SK-N-SH (cell line): ENCODE measurements at regions not wholly inside any gene's neighbourhood (a gene's known extent, or its start where the extent isn't known, plus 50 kb on each side); places are given as distances from the start of the nearest gene placed in this dataset.

Source experiments
- CTCF ChIA-PET: fragments of 300-600, 350-600 bp; formaldehyde crosslinking; extraction: SDS; loops from one replicate; lab custom pipeline; 2021; lab: Yijun Ruan, JAX
- POLR2A ChIA-PET: fragments of 350-600 bp; sonication (Branson Sonifier 250); formaldehyde crosslinking; extraction: SDS; loops from one replicate; lab custom pipeline; 2020; ENCODE audit warnings: antibody characterized with exemption, inconsistent platforms; lab: Yijun Ruan, JAX
- DNase-seq: peaks from one replicate; pipeline ENCODE4 v3.0.0; 2012
- H2AFZ ChIP-seq: fragments of 200-600 bp; sonication (generic); 2 replicates; pipeline ENCODE4 v1.8.1; 2016; ENCODE audit warnings: antibody characterized with exemption, mild to moderate bottlenecking, low read depth
- H3F3A ChIP-seq: fragments of 200-600 bp; sonication (generic); replicated peaks from 2 replicates; pipeline ENCODE3; 2016; ENCODE audit warnings: antibody characterized with exemption, mild to moderate bottlenecking; ENCODE audit not compliant: insufficient read depth
- H3K27ac ChIP-seq, 2 experiments: fragments of 200-500 bp in 1 of 2; fragments of 200-600 bp in 1 of 2; sonication (Bioruptor generic) in 1 of 2; sonication (generic), shearing (Covaris generic) in 1 of 2; 2 replicates each; pipeline versions ENCODE4 v1.5.1 to v1.6.1; 2014 to 2016; ENCODE audit warnings: low read depth in 2 of 2, inconsistent platforms in 1 of 2, low read length in 1 of 2, mild to moderate bottlenecking in 1 of 2, mixed read lengths in 1 of 2
- H3K27me3 ChIP-seq: fragments of 200-600 bp; sonication (generic), shearing (Covaris generic); 2 replicates; pipeline ENCODE4 v1.6.1; 2016; ENCODE audit warnings: mixed run types; ENCODE audit not compliant: insufficient read depth
- H3K36me3 ChIP-seq, 2 experiments: fragments of 200-500 bp in 1 of 2; fragments of 200-600 bp in 1 of 2; sonication (Bioruptor generic) in 1 of 2; sonication (generic) in 1 of 2; replicated peaks in 1 of 2; 2 replicates each; pipeline versions ENCODE3 to v1.5.1; 2014 to 2016; ENCODE audit warnings: low read length in 1 of 2, mild to moderate bottlenecking in 1 of 2; ENCODE audit not compliant: insufficient read depth in 2 of 2, control insufficient read depth in 1 of 2
- H3K4me1 ChIP-seq, 2 experiments: fragments of 200-500 bp in 1 of 2; fragments of 200-600 bp in 1 of 2; sonication (Bioruptor generic) in 1 of 2; sonication (generic), shearing (Covaris generic) in 1 of 2; 2 replicates each; pipeline versions ENCODE4 v1.5.1 to v1.6.1; 2014 to 2016; ENCODE audit warnings: low read depth in 1 of 2, low read length in 1 of 2, mixed run types in 1 of 2; ENCODE audit not compliant: insufficient read depth in 2 of 2, control insufficient read depth in 1 of 2
- H3K4me2 ChIP-seq: fragments of 200-600 bp; sonication (generic), shearing (Covaris generic); 2 replicates; pipeline ENCODE4 v1.6.1; 2017; ENCODE audit warnings: mixed run types
- H3K4me3 ChIP-seq, 2 experiments: fragments of 200-500 bp in 1 of 2; fragments of 200-600 bp in 1 of 2; sonication (Bioruptor generic) in 1 of 2; sonication (generic), shearing (Covaris generic) in 1 of 2; 2 replicates each; pipeline versions ENCODE4 v1.5.1 to v1.8.1; 2014 to 2016; ENCODE audit warnings: low read depth in 2 of 2, inconsistent platforms in 1 of 2, low read length in 1 of 2, mild to moderate bottlenecking in 1 of 2, mixed read lengths in 1 of 2, moderate library complexity in 1 of 2
- H3K79me2 ChIP-seq: fragments of 200-600 bp; sonication (generic); 2 replicates; pipeline ENCODE4 v1.8.1; 2017; ENCODE audit warnings: mild to moderate bottlenecking; ENCODE audit not compliant: insufficient read depth
- H3K9ac ChIP-seq: fragments of 200-600 bp; sonication (generic); 2 replicates; pipeline ENCODE4 v1.6.1; 2017; ENCODE audit warnings: mixed run types
- H3K9me2 ChIP-seq: fragments of 200-600 bp; sonication (generic); 2 replicates; pipeline ENCODE4 v1.6.1; 2017; ENCODE audit warnings: mixed run types
- H3K9me3 ChIP-seq: fragments of 200-600 bp; sonication (generic); 2 replicates; pipeline ENCODE4 v1.6.1; 2017; ENCODE audit warnings: mixed run types, mild to moderate bottlenecking, moderate library complexity
- H4K20me1 ChIP-seq: fragments of 200-600 bp; sonication (generic); 2 replicates; pipeline ENCODE4 v1.6.1; 2017; ENCODE audit warnings: mild to moderate bottlenecking, mixed run types; ENCODE audit not compliant: insufficient read depth
- CHD2 ChIP-seq: fragments of 150-350 bp; IDR thresholded peaks from 2 replicates; pipeline ENCODE4 v1.6.1; 2018; ENCODE audit warnings: low read length; ENCODE audit not compliant: partially characterized antibody
- ELF1 ChIP-seq: IDR thresholded peaks from 2 replicates; pipeline ENCODE4 v1.4.0; 2012
- FOXJ3 ChIP-seq: sonication (generic); formaldehyde crosslinking; IDR thresholded peaks from 2 replicates; pipeline ENCODE4 v1.5.1; 2020; ENCODE audit warnings: mild to moderate bottlenecking, missing genetic modification reagents
- FOXM1 ChIP-seq: IDR thresholded peaks from 2 replicates; pipeline ENCODE4 v1.4.0; 2012; ENCODE audit warnings: low read depth, mild to moderate bottlenecking
- GABPA ChIP-seq: IDR thresholded peaks from 2 replicates; pipeline ENCODE4 v1.4.0; 2012; ENCODE audit warnings: low read depth, mild to moderate bottlenecking
- GATA2 ChIP-seq: sonication (generic); formaldehyde crosslinking; IDR thresholded peaks from 2 replicates; pipeline ENCODE4 v1.5.0; 2020; ENCODE audit warnings: mild to moderate bottlenecking, missing genetic modification reagents
- JUND ChIP-seq: IDR thresholded peaks from 2 replicates; pipeline ENCODE4 v1.4.0; 2012
- MEF2A ChIP-seq: IDR thresholded peaks from 2 replicates; pipeline ENCODE4 v1.4.0; 2012; ENCODE audit warnings: low read depth, borderline replicate concordance
- NFIC ChIP-seq: IDR thresholded peaks from 2 replicates; pipeline ENCODE4 v1.4.0; 2012; ENCODE audit warnings: borderline replicate concordance
- NRF1 ChIP-seq: IDR thresholded peaks from 2 replicates; pipeline ENCODE4 v1.6.1; 2012; ENCODE audit warnings: low read depth, mild to moderate bottlenecking, low read length
- POLR2AphosphoS5 ChIP-seq: IDR thresholded peaks from 2 replicates; pipeline ENCODE4 v1.6.1; 2012; ENCODE audit warnings: low read depth, low read length
- RXRA ChIP-seq: IDR thresholded peaks from 2 replicates; pipeline ENCODE4 v1.4.0; 2012; ENCODE audit warnings: low read depth, mild to moderate bottlenecking, borderline replicate concordance
- SMC3 ChIP-seq: IDR thresholded peaks from 2 replicates; pipeline ENCODE4 v1.6.1; 2012; ENCODE audit warnings: low read depth, low read length, improper control_type of control experiment
- TEAD4 ChIP-seq: IDR thresholded peaks from 2 replicates; pipeline ENCODE4 v1.4.0; 2012; ENCODE audit warnings: mild to moderate bottlenecking, borderline replicate concordance; ENCODE audit not compliant: insufficient read depth
- YY1 ChIP-seq: IDR thresholded peaks from 2 replicates; pipeline ENCODE4 v1.4.0; 2012; ENCODE audit warnings: low read depth, mild to moderate bottlenecking
- WGBS: methylation state at CpG from one replicate; pipeline ENCODE4 v1.1.6; 2017; ENCODE audit warnings: low lambda C conversion rate; 5-methylcytosine and 5-hydroxymethylcytosine counted together
- TF ChIP-seq, protein P1 (sequence below): IDR thresholded peaks from 2 replicates; pipeline ENCODE4; 2012
- TF ChIP-seq, protein P2 (sequence below): fragments of 200-600 bp; sonication (generic); IDR thresholded peaks from 2 replicates; pipeline ENCODE4 v1.6.1; 2017; ENCODE audit warnings: antibody characterized with exemption, mild to moderate bottlenecking, moderate library complexity
- TF ChIP-seq, protein P3 (sequence below): IDR thresholded peaks from 2 replicates; pipeline ENCODE4 v1.4.0; 2012; ENCODE audit warnings: low read depth
- TF ChIP-seq, protein P4 (sequence below): IDR thresholded peaks from 2 replicates; pipeline ENCODE4 v1.4.0; 2012; ENCODE audit warnings: low read depth, borderline replicate concordance
- TF ChIP-seq, protein P5 (sequence below): IDR thresholded peaks from 2 replicates; pipeline ENCODE4 v1.4.0; 2012; ENCODE audit warnings: low read depth, borderline replicate concordance

DNA sequence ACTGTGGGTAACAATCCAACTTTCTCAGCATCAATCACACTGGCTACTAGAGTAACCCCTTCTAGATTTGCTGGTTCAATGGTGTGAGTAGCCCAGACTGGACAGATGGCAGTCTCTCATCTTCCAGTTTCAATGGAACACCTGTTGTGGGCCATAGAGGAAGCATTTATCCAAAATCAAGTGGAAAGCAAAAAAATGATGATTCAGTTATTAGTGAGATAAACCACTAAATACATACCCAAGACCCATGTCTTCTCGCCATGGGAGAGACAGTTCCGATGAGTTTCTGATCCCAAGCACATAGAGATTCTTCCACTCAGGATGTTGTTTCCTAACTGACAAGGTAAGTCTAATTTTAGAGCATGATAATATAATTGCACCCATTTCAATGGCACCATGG, 194.0 kb downstream of the IRS1 start:
- 68% methylated on average over 2 of the region's 2 CpGs for WGBS
- no peak for DNase-seq
- POLR2A ChIA-PET, result no interaction called here

DNA sequence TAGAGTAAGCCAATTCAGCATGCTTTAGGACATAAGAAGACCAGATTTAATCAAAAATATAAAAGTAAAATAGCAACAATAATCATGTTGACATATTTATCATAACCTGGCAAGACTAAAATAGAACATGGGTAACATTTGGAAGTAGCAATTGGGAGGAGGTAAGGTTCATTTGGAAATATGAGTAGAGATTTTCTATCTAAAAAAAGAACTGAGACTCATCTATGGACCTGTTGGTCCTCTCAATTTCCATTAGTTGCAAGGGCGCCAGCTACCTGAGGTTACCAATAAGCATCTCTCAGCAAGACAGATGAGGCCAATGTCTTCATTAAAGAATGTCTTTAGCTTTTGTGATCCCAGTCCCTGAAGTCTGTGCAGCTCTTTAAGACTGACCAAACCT, 196.0 kb downstream of the IRS1 start:
- Histone ChIP-seq H4K20me1 (no peaks in the 10 kb centered on the region), H3K4me2 (no peak overlapping the region), H3K4me1 (no peaks in the 10 kb centered on the region), H3K4me3 (no peak overlapping the region), H3K9me2 (no peaks in the 10 kb centered on the region), H3K79me2 (no peaks in the 10 kb centered on the region), H3K9ac (no peak overlapping the region), H2AFZ (no peak overlapping the region), H3K27ac (no peak overlapping the region), H3K9me3 (no peaks in the 10 kb centered on the region), H3F3A (no peaks in the 10 kb centered on the region), H3K27me3 (no peaks in the 10 kb centered on the region), H3K36me3 (no peaks in the 10 kb centered on the region)
- TF ChIP-seq YY1 (no peak), ELF1 (no peak), GABPA (no peak), RXRA (no peak)
- TF ChIP-seq, protein P1, sequence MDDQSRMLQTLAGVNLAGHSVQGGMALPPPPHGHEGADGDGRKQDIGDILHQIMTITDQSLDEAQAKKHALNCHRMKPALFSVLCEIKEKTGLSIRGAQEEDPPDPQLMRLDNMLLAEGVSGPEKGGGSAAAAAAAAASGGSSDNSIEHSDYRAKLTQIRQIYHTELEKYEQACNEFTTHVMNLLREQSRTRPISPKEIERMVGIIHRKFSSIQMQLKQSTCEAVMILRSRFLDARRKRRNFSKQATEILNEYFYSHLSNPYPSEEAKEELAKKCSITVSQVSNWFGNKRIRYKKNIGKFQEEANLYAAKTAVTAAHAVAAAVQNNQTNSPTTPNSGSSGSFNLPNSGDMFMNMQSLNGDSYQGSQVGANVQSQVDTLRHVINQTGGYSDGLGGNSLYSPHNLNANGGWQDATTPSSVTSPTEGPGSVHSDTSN, result no peak
- TF ChIP-seq, protein P2, sequence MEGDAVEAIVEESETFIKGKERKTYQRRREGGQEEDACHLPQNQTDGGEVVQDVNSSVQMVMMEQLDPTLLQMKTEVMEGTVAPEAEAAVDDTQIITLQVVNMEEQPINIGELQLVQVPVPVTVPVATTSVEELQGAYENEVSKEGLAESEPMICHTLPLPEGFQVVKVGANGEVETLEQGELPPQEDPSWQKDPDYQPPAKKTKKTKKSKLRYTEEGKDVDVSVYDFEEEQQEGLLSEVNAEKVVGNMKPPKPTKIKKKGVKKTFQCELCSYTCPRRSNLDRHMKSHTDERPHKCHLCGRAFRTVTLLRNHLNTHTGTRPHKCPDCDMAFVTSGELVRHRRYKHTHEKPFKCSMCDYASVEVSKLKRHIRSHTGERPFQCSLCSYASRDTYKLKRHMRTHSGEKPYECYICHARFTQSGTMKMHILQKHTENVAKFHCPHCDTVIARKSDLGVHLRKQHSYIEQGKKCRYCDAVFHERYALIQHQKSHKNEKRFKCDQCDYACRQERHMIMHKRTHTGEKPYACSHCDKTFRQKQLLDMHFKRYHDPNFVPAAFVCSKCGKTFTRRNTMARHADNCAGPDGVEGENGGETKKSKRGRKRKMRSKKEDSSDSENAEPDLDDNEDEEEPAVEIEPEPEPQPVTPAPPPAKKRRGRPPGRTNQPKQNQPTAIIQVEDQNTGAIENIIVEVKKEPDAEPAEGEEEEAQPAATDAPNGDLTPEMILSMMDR, result no peak
- TF ChIP-seq, protein P3, sequence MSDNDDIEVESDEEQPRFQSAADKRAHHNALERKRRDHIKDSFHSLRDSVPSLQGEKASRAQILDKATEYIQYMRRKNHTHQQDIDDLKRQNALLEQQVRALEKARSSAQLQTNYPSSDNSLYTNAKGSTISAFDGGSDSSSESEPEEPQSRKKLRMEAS, result no peak
- 67% methylated on average over 1 of the region's 1 CpG for WGBS
- POLR2A ChIA-PET, result no interaction called here
- no peak for DNase-seq
- CTCF ChIA-PET, result interaction anchor here (0.6 to 1.2 kb wide), 2 partner anchors 10 to 1231 kb away, joined by 3 read pairs; no protein-coding TSS in a partner anchor

More for the DNA sequence above, 194.0 kb downstream of the IRS1 start:
- Histone ChIP-seq H3K27ac (no peak overlapping the region), H4K20me1 (no peaks in the 10 kb centered on the region), H3K36me3 (no peaks in the 10 kb centered on the region), H3F3A (peaks cover 7% of the 10 kb centered on the region), H3K4me1 (no peaks in the 10 kb centered on the region), H3K9me3 (no peaks in the 10 kb centered on the region), H3K4me3 (no peak overlapping the region), H3K4me2 (no peak overlapping the region), H3K9ac (no peak overlapping the region), H3K9me2 (no peaks in the 10 kb centered on the region), H2AFZ (no peak overlapping the region), H3K27me3 (no peaks in the 10 kb centered on the region), H3K79me2 (no peaks in the 10 kb centered on the region)
- TF ChIP-seq, protein P3, result no peak
- TF ChIP-seq NFIC (no peak), TEAD4 (no peak), POLR2AphosphoS5 (no peak), FOXJ3 (no peak), GATA2 (no peak), SMC3 (no peak), NRF1 (no peak), JUND (no peak), RXRA (no peak), CHD2 (no peak), GABPA (no peak), FOXM1 (no peak), MEF2A (no peak)
- TF ChIP-seq, protein P4, sequence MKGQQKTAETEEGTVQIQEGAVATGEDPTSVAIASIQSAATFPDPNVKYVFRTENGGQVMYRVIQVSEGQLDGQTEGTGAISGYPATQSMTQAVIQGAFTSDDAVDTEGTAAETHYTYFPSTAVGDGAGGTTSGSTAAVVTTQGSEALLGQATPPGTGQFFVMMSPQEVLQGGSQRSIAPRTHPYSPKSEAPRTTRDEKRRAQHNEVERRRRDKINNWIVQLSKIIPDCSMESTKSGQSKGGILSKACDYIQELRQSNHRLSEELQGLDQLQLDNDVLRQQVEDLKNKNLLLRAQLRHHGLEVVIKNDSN, result no peak
- TF ChIP-seq, protein P5, sequence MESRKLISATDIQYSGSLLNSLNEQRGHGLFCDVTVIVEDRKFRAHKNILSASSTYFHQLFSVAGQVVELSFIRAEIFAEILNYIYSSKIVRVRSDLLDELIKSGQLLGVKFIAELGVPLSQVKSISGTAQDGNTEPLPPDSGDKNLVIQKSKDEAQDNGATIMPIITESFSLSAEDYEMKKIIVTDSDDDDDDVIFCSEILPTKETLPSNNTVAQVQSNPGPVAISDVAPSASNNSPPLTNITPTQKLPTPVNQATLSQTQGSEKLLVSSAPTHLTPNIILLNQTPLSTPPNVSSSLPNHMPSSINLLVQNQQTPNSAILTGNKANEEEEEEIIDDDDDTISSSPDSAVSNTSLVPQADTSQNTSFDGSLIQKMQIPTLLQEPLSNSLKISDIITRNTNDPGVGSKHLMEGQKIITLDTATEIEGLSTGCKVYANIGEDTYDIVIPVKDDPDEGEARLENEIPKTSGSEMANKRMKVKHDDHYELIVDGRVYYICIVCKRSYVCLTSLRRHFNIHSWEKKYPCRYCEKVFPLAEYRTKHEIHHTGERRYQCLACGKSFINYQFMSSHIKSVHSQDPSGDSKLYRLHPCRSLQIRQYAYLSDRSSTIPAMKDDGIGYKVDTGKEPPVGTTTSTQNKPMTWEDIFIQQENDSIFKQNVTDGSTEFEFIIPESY, result no peak
- CTCF ChIA-PET, result no interaction called here
